Adrenal gland (tissue), 5 donors: ENCODE measurements at regions not wholly inside any gene's neighbourhood (a gene's known extent, or its start where the extent isn't known, plus 50 kb on each side); places are given as distances from the start of the nearest gene placed in this dataset.

Source experiments
- CTCF ChIP-seq, 6 experiments: fragments of 450-650 bp in 4 of 6; fragments of 200-600 bp in 2 of 6; sonication (generic) in 1 of 6; IDR thresholded peaks; 1 replicate in 5 of 6; 2 replicates in 1 of 6; pipeline versions ENCODE4 v1.5.1 to v1.8.0; 2016 to 2021; ENCODE audit warnings: antibody characterized with exemption in 6 of 6, mild to moderate bottlenecking in 2 of 6, moderate library complexity in 1 of 6
- POLR2A ChIP-seq, 2 donors: fragments of 450-650 bp; IDR thresholded peaks; one replicate each; pipeline ENCODE4 v1.6.1; 2017; ENCODE audit warnings: antibody characterized with exemption in 2 of 2, mild to moderate bottlenecking in 2 of 2, moderate library complexity in 1 of 2
- donor health status: DM: no; HTN: no; CAD: no.

GRCh38 chr13:40139896-40140520 is 484.5 kb downstream of the COG6 start:
- no peak for TF ChIP-seq CTCF (IDR thresholded peaks at IDR 0.05)
- TF ChIP-seq POLR2A (IDR thresholded peaks at IDR 0.05): no peak
